ENCODE measurements at regions not wholly inside any gene's neighbourhood (a gene's known extent, or its start where the extent isn't known, plus 50 kb on each side); places are given as distances from the start of the nearest gene placed in this dataset.

- TF ChIP-seq EZH2phosphoT487 (IDR thresholded peaks at IDR 0.05; ENCODE audit: low read depth, severe bottlenecking, unreplicated experiment) = no peak
- TF ChIP-seq CTCF (IDR thresholded peaks at IDR 0.05; ENCODE audit: poor library complexity) = no peak
Observed at GRCh38 chr5:104626122-104626521, 1063.5 kb upstream of the NUDT12 start.
